PC-3 (cell line): ENCODE measurements at regions not wholly inside any gene's neighbourhood (a gene's known extent, or its start where the extent isn't known, plus 50 kb on each side); places are given as distances from the start of the nearest gene placed in this dataset.

Experiments used
- EZH2 ChIP-seq: fragments of 300-600 bp; sonication (generic); IDR thresholded peaks from one replicate; pipeline ENCODE4 v1.6.1; 2017; ENCODE audit warnings: antibody characterized with exemption, mild to moderate bottlenecking, low read length; ENCODE audit not compliant: unreplicated experiment
- EZH2phosphoT487 ChIP-seq: fragments of 300-600 bp; sonication (generic); IDR thresholded peaks from 2 replicates; pipeline ENCODE4 v1.6.1; 2018; ENCODE audit warnings: mild to moderate bottlenecking, antibody characterized with exemption, low read length, borderline replicate concordance
- TF ChIP-seq, protein P1 (sequence below): fragments of 300-600 bp; sonication (generic); conservative IDR thresholded peaks from 2 replicates; pipeline ENCODE4 v1.5.1; 2017; ENCODE audit warnings: antibody characterized with exemption, low read depth, mild to moderate bottlenecking, low read length

DNA sequence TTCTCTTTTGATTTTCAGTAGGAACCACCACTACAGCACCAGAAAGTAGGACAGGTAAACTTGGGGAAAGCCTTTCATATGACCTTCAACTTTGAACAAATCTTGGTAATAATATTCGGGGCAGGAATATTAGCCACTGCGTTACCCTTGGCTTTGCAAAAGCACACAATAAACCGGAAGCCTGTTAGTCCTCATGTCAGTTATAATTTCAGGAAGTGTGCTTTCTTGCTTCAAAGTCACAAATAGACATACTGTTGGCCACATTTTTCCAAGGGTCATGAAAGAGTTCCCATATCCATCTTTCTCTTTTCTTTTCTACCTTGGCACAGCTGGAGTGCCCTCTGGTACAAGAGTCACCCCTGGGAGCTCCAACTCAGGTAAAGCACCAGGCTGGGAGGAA lies 167.2 kb upstream of the CNTN1 start:
- TF ChIP-seq, protein P1, sequence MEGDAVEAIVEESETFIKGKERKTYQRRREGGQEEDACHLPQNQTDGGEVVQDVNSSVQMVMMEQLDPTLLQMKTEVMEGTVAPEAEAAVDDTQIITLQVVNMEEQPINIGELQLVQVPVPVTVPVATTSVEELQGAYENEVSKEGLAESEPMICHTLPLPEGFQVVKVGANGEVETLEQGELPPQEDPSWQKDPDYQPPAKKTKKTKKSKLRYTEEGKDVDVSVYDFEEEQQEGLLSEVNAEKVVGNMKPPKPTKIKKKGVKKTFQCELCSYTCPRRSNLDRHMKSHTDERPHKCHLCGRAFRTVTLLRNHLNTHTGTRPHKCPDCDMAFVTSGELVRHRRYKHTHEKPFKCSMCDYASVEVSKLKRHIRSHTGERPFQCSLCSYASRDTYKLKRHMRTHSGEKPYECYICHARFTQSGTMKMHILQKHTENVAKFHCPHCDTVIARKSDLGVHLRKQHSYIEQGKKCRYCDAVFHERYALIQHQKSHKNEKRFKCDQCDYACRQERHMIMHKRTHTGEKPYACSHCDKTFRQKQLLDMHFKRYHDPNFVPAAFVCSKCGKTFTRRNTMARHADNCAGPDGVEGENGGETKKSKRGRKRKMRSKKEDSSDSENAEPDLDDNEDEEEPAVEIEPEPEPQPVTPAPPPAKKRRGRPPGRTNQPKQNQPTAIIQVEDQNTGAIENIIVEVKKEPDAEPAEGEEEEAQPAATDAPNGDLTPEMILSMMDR: no peak
- TF ChIP-seq EZH2 (no peak), EZH2phosphoT487 (no peak)
